SK-N-SH treated with all-trans-retinoic acid at 6 μM for 48 hours (cell line): ENCODE measurements at regions not wholly inside any gene's neighbourhood (a gene's known extent, or its start where the extent isn't known, plus 50 kb on each side); places are given as distances from the start of the nearest gene placed in this dataset.
A peak's percentile ranks its signal among the peaks of the same experiment; 100 is the strongest.
"Not testable (repeated sequence)": the region's sequence is repeated elsewhere in the genome, so short reads cannot be mapped to it uniquely, and the experiment has no call there.

ENCODE experiments used
- ATAC-seq: fragments of 200-7000 bp; cut with Tn5 transposase; 3 replicates; pipeline ENCODE4 v1.9.1; 2020; ENCODE audit warnings: mild to moderate bottlenecking, moderate library complexity
- ARNTL ChIP-seq: fragments of 450-650 bp; formaldehyde crosslinking; IDR thresholded peaks from 2 replicates; pipeline ENCODE4 v1.5.0; 2020; ENCODE audit warnings: low read depth, mild to moderate bottlenecking, moderate library complexity, borderline replicate concordance
- BACH2 ChIP-seq: fragments of 250-450 bp; sonication (Bioruptor Pico); IDR thresholded peaks from 2 replicates; pipeline ENCODE4 v1.9.0; 2021; ENCODE audit warnings: mild to moderate bottlenecking, borderline replicate concordance
- CSRNP3 ChIP-seq: fragments of 250-450 bp; sonication (Bioruptor Pico); IDR thresholded peaks from 2 replicates; pipeline ENCODE4 v1.5.1; 2021; ENCODE audit warnings: mild to moderate bottlenecking, moderate library complexity
- ESRRG ChIP-seq: fragments of 250-450 bp; sonication (Bioruptor Pico); IDR thresholded peaks from 2 replicates; pipeline ENCODE4 v1.6.1; 2021; ENCODE audit warnings: mild to moderate bottlenecking
- PATZ1 ChIP-seq: fragments of 250-450 bp; sonication (Bioruptor Pico); IDR thresholded peaks from 2 replicates; pipeline ENCODE4 v1.8.0; 2020; ENCODE audit warnings: mild to moderate bottlenecking, moderate library complexity, borderline replicate concordance
- PPARA ChIP-seq: fragments of 250-450 bp; sonication (Bioruptor Pico); IDR thresholded peaks from 2 replicates; pipeline ENCODE4 v1.5.0; 2020; ENCODE audit warnings: mild to moderate bottlenecking, borderline replicate concordance
- RARB ChIP-seq: fragments of 250-450 bp; sonication (Bioruptor Pico); IDR thresholded peaks from 2 replicates; pipeline ENCODE4 v1.8.0; 2021; ENCODE audit warnings: mild to moderate bottlenecking, moderate library complexity
- SNAI2 ChIP-seq: fragments of 250-450 bp; sonication (Bioruptor Pico); IDR thresholded peaks from 2 replicates; pipeline ENCODE4 v1.5.0; 2020; ENCODE audit warnings: mild to moderate bottlenecking, moderate library complexity
- TCF4 ChIP-seq: fragments of 250-450 bp; sonication (Bioruptor Pico); IDR thresholded peaks from 2 replicates; pipeline ENCODE4 v1.8.0; 2021; ENCODE audit warnings: mild to moderate bottlenecking, moderate library complexity, borderline replicate concordance
- TSHZ2 ChIP-seq: fragments of 250-450 bp; sonication (Bioruptor Pico); IDR thresholded peaks from 2 replicates; pipeline ENCODE4 v1.5.0; 2020; ENCODE audit warnings: mild to moderate bottlenecking, moderate library complexity
- ZC3H10 ChIP-seq: fragments of 250-450 bp; sonication (Bioruptor Pico); IDR thresholded peaks from 2 replicates; pipeline ENCODE4 v1.5.1; 2021; ENCODE audit warnings: mild to moderate bottlenecking, moderate library complexity
- ZFP30 ChIP-seq: fragments of 450-650 bp; formaldehyde crosslinking; IDR thresholded peaks from 2 replicates; pipeline ENCODE4 v1.5.0; 2022; ENCODE audit warnings: mild to moderate bottlenecking, moderate library complexity
- ZNF565 ChIP-seq: fragments of 450-650 bp; formaldehyde crosslinking; conservative IDR thresholded peaks from 2 replicates; pipeline ENCODE4 v1.5.0; 2020; ENCODE audit warnings: low read depth, mild to moderate bottlenecking, moderate library complexity
- ZNF70 ChIP-seq: fragments of 450-650 bp; formaldehyde crosslinking; IDR thresholded peaks from 2 replicates; pipeline ENCODE4 v1.5.0; 2020; ENCODE audit warnings: mild to moderate bottlenecking, moderate library complexity
- ZNF8 ChIP-seq: fragments of 450-650 bp; formaldehyde crosslinking; IDR thresholded peaks from 2 replicates; pipeline ENCODE4 v1.5.0; 2020; ENCODE audit warnings: mild to moderate bottlenecking, moderate library complexity

- TF ChIP-seq ZC3H10 (CRISPR knock-in tag): no peak
- TF ChIP-seq ZNF70 (CRISPR knock-in tag): no peak
- TF ChIP-seq TCF4: no peak
- no peak for TF ChIP-seq RARB (CRISPR knock-in tag)
- no peak for TF ChIP-seq ZNF8 (CRISPR knock-in tag)
- ATAC-seq: no peak
Observed at GRCh38 chr2:188693111-188693510, 281.1 kb upstream of the COL3A1 start.

- ATAC-seq: no peak
- TF ChIP-seq ZNF565 (CRISPR knock-in tag) (no peak), ARNTL (CRISPR knock-in tag) (no peak), ZFP30 (CRISPR knock-in tag) (no peak), ESRRG (CRISPR knock-in tag) (no peak), BACH2 (no peak), TSHZ2 (CRISPR knock-in tag) (no peak)
Observed at GRCh38 chr2:188693771-188694170, 280.4 kb upstream of the COL3A1 start.

GRCh38 chr2:188695953-188696352 is 278.2 kb upstream of the COL3A1 start:
- TF ChIP-seq SNAI2 (no peak), PATZ1 (CRISPR knock-in tag) (no peak), PPARA (CRISPR knock-in tag) (no peak), CSRNP3 (CRISPR knock-in tag) (no peak), ZNF70 (CRISPR knock-in tag) (no peak), ZC3H10 (CRISPR knock-in tag) (no peak)
- TF ChIP-seq, all 23 proteins: peak for 0
- ATAC-seq: peak; percentile 85

GRCh38 chr2:188698151-188698550 is 276.0 kb upstream of the COL3A1 start:
- ATAC-seq: not testable (repeated sequence)

GRCh38 chr2:188701836-188702235 is 272.3 kb upstream of the COL3A1 start:
- ATAC-seq: peak; percentile 84
- TF ChIP-seq TSHZ2 (CRISPR knock-in tag) (no peak), PATZ1 (CRISPR knock-in tag) (0 out of 2 replicates have a peak, but pooled peaks have one; percentile 33), ZNF70 (CRISPR knock-in tag) (no peak)
- TF ChIP-seq, all 23 proteins: peak for 1
